CD4-positive, alpha-beta memory T cell (primary cell): ENCODE measurements at regions not wholly inside any gene's neighbourhood (a gene's known extent, or its start where the extent isn't known, plus 50 kb on each side); places are given as distances from the start of the nearest gene placed in this dataset.

Experiments
- CTCF ChIA-PET: fragments of 350-600 bp; sonication (Branson Sonifier 250); formaldehyde crosslinking; loops from one replicate; lab custom pipeline; 2021; ENCODE audit warnings: inconsistent platforms; ENCODE audit not compliant: partially characterized antibody; lab: Charles Lee
- POLR2A ChIA-PET: fragments of 350-600 bp; sonication (Branson Sonifier 250); formaldehyde crosslinking; loops from one replicate; lab custom pipeline; 2021; ENCODE audit not compliant: partially characterized antibody; lab: Charles Lee
- DNase-seq, 5 donors: peaks; one replicate each; pipeline versions ENCODE4 v3.0.0 to v3.0.0-alpha.2; 2020 to 2022; ENCODE audit warnings: mixed read lengths in 1 of 5
- H3K27ac ChIP-seq: one replicate; pipeline ENCODE4 v1.7.0; 2013; ENCODE audit warnings: low read depth, low read length
- H3K27me3 ChIP-seq: 2 replicates; pipeline ENCODE4 v1.7.0; 2013; ENCODE audit warnings: mild to moderate bottlenecking, low read length, moderate library complexity; ENCODE audit not compliant: insufficient read depth
- H3K36me3 ChIP-seq: 2 replicates; pipeline ENCODE4 v1.7.0; 2013; ENCODE audit warnings: mild to moderate bottlenecking, low read length, moderate library complexity; ENCODE audit not compliant: insufficient read depth
- H3K4me1 ChIP-seq: 2 replicates; pipeline ENCODE4 v1.7.0; 2013; ENCODE audit warnings: mild to moderate bottlenecking, low read length, moderate library complexity; ENCODE audit not compliant: insufficient read depth
- H3K4me3 ChIP-seq, 2 donors: one replicate each; pipeline ENCODE4 v1.7.0; 2013; ENCODE audit warnings: low read length in 2 of 2, mild to moderate bottlenecking in 1 of 2
- H3K9me3 ChIP-seq, 2 donors: one replicate each; pipeline ENCODE4 v1.7.0; 2013; ENCODE audit warnings: low read length in 2 of 2, control low read depth in 1 of 2; ENCODE audit not compliant: control insufficient read depth in 1 of 2
- H3K27ac Mint-ChIP-seq, 7 donors: one replicate each; pipeline ENCODE4 v1.8.0; 2020 to 2021; ENCODE audit warnings: mixed read lengths in 7 of 7, mild to moderate bottlenecking in 6 of 7, inconsistent platforms in 3 of 7, moderate library complexity in 3 of 7
- H3K27me3 Mint-ChIP-seq, 2 donors: one replicate each; pipeline ENCODE4 v1.8.0; 2020 to 2021; ENCODE audit warnings: mixed read lengths in 2 of 2
- H3K36me3 Mint-ChIP-seq, 2 donors: one replicate each; pipeline ENCODE4 v1.8.0; 2020 to 2021; ENCODE audit warnings: mixed read lengths in 2 of 2, inconsistent platforms in 1 of 2, mild to moderate bottlenecking in 1 of 2
- H3K4me1 Mint-ChIP-seq, 4 donors: one replicate each; pipeline ENCODE4 v1.8.0; 2020 to 2021; ENCODE audit warnings: mixed read lengths in 4 of 4, mild to moderate bottlenecking in 1 of 4
- H3K4me3 Mint-ChIP-seq, 8 donors: one replicate each; pipeline ENCODE4 v1.8.0; 2020 to 2021; ENCODE audit warnings: mixed read lengths in 8 of 8, mild to moderate bottlenecking in 7 of 8, moderate library complexity in 6 of 8, inconsistent platforms in 3 of 8
- H3K9me3 Mint-ChIP-seq, 8 donors: one replicate each; pipeline ENCODE4 v1.8.0; 2020 to 2021; ENCODE audit warnings: mixed read lengths in 8 of 8, mild to moderate bottlenecking in 5 of 8, inconsistent platforms in 3 of 8, moderate library complexity in 1 of 8
- intact Hi-C: fragments of 100-400 bp; cut with micrococcal nuclease; formaldehyde crosslinking; loops from one replicate; pipeline ENCODE4 v1.15.1; 2023

DNA sequence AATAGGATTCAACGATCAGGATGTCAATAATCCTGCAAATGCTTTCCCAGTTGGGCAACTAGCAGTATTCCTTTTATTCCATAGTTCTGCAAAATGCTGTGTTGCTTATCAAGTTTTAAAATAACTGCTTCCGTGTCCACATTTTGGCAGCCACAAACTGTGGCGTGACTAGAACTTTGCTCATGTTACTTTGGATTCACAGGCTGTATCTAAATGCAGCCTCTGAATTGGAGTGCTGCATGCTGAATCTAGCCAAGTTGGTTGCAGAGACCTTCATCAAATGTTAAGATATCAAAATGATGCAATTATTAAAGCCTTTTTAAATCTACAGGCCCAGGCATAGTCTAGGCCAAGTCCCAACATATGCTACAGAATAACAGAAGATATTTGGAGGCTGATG lies 249.2 kb downstream of the NR2F1-AS1 start:
- Mint-ChIP-seq H3K4me3 (no peak overlapping the region), H3K36me3 (no peaks in the 10 kb centered on the region), H3K4me1 (no peaks in the 10 kb centered on the region), H3K27ac (no peak overlapping the region), H3K9me3 (peaks cover 0 to 2% (median 0%) of the 10 kb centered on the region in 8 donors), H3K27me3 (no peaks in the 10 kb centered on the region)
- no peaks in the 10 kb centered on the region for H3K36me3 ChIP-seq
- POLR2A ChIA-PET = no interaction called here
- no peaks in the 10 kb centered on the region for H3K27me3 ChIP-seq
- CTCF ChIA-PET = no interaction called here
- no peak overlapping the region for H3K27ac ChIP-seq
- H3K9me3 ChIP-seq = no peaks in the 10 kb centered on the region
- DNase-seq = no peak
- H3K4me3 ChIP-seq = no peak overlapping the region
- no peaks in the 10 kb centered on the region for H3K4me1 ChIP-seq
- intact Hi-C loops = no loop called here

DNA sequence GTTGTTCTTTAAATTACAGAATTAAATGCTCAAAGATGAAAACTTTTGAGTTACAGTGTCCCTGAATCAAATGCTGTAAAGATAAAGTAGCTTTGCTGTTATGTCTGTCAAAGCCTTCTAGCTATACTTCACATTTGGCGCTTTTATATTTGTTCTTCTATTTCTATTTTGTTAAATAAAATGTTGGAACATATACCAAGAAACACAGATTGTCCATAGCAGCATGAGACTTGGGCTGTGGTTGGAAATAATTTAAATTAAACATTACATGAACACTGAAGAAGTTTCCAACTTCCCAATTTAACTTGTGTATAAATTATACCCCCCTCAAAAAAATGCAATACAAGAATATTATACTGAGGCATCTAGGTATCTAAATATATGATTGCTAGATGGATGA lies 249.8 kb downstream of the NR2F1-AS1 start:
- POLR2A ChIA-PET = no interaction called here
- H3K4me3 ChIP-seq = no peak overlapping the region
- Mint-ChIP-seq H3K36me3 (no peaks in the 10 kb centered on the region), H3K27me3 (no peaks in the 10 kb centered on the region), H3K4me3 (no peak overlapping the region), H3K9me3 (peaks cover 0 to 2% (median 0%) of the 10 kb centered on the region in 8 donors), H3K4me1 (no peaks in the 10 kb centered on the region), H3K27ac (no peak overlapping the region)
- no peaks in the 10 kb centered on the region for H3K36me3 ChIP-seq
- no peaks in the 10 kb centered on the region for H3K9me3 ChIP-seq
- intact Hi-C loops = no loop called here
- DNase-seq = no peak
- H3K27ac ChIP-seq = no peak overlapping the region
- no peaks in the 10 kb centered on the region for H3K4me1 ChIP-seq
- CTCF ChIA-PET = no interaction called here
- H3K27me3 ChIP-seq = no peaks in the 10 kb centered on the region

DNA sequence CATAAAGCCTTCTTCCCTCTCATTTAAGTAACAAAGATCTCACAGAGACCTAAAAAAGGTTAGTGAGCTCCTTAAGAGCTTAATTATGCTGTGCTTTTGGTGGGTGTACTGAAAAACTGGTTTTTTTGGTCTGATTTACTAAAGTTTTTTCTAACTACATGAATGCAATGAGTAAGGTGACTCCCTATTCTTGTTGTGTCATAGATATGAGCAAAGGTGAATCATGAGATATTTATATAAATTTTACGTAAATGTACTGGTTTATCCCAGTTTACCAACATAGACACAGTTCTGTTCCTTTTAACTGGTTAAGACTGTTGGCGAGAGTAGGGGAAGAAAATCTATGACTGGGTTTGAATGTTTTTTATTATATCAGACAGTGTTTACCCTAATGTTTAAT lies 250.5 kb downstream of the NR2F1-AS1 start:
- CTCF ChIA-PET = no interaction called here
- no peaks in the 10 kb centered on the region for H3K27me3 Mint-ChIP-seq

DNA sequence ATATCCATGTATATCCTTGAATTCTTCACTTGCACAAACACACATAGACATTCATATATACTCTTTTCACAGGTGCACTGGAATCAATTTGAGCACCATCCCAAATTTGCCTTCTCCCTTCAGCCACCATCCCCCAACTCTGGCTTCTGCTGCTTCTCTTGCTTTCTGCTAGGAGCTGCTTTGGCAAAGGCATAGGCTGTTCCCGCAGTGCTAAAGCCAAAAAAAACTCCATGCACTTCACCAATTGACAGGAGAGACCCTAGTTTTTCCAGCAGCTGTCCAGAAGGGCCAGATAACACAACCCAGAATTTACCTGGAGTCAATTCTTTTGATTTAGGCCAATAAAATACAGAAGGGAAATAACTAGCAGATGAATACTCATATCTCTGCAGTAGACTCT lies 251.3 kb downstream of the NR2F1-AS1 start:
- POLR2A ChIA-PET = no interaction called here

More for the DNA sequence above, 250.5 kb downstream of the NR2F1-AS1 start:
- Histone ChIP-seq H3K36me3 (no peaks in the 10 kb centered on the region), H3K27ac (no peak overlapping the region), H3K4me3 (no peak overlapping the region), H3K27me3 (no peaks in the 10 kb centered on the region), H3K9me3 (no peaks in the 10 kb centered on the region), H3K4me1 (no peaks in the 10 kb centered on the region)
- H3K9me3 Mint-ChIP-seq = peaks cover 0 to 2% (median 0%) of the 10 kb centered on the region in 8 donors
- no peak overlapping the region for H3K27ac Mint-ChIP-seq
- no peaks in the 10 kb centered on the region for H3K4me1 Mint-ChIP-seq
- intact Hi-C loops = no loop called here
- no peak overlapping the region for H3K4me3 Mint-ChIP-seq
- POLR2A ChIA-PET = no interaction called here
- DNase-seq = no peak
- H3K36me3 Mint-ChIP-seq = no peaks in the 10 kb centered on the region

DNA sequence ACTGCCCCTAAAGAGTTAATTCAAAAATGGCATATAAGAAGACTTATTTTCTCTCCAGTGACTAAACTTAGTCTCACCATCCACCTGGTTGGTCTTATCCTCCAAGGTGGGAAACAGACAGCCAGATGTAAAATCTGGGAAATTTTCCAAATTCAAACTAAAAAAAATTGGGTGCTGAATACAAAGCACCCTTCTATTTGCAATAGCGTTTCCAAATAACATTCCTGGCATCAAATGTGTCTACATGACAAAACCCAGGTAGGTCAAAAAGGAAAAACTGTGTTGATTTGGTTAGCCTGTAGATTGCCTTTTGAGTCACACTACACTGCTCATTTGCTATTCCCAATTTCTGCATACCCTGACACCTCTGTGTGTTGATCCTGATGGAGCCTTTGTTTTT lies 252.2 kb downstream of the NR2F1-AS1 start:
- no peaks in the 10 kb centered on the region for H3K9me3 ChIP-seq
- Mint-ChIP-seq H3K27me3 (no peaks in the 10 kb centered on the region), H3K27ac (no peak overlapping the region), H3K4me1 (no peaks in the 10 kb centered on the region), H3K9me3 (peaks cover 0 to 2% (median 0%) of the 10 kb centered on the region in 8 donors), H3K4me3 (no peak overlapping the region), H3K36me3 (no peaks in the 10 kb centered on the region)
- CTCF ChIA-PET = no interaction called here
- no peak overlapping the region for H3K4me3 ChIP-seq
- no peak for DNase-seq
- intact Hi-C loops = no loop called here
- no peak overlapping the region for H3K27ac ChIP-seq
- no peaks in the 10 kb centered on the region for H3K36me3 ChIP-seq
- no peaks in the 10 kb centered on the region for H3K27me3 ChIP-seq
- no peaks in the 10 kb centered on the region for H3K4me1 ChIP-seq
- POLR2A ChIA-PET = no interaction called here

More for the DNA sequence above, 251.3 kb downstream of the NR2F1-AS1 start:
- Mint-ChIP-seq H3K4me1 (no peaks in the 10 kb centered on the region), H3K4me3 (no peak overlapping the region), H3K27me3 (no peaks in the 10 kb centered on the region), H3K9me3 (peaks cover 0 to 2% (median 0%) of the 10 kb centered on the region in 8 donors), H3K27ac (no peak overlapping the region), H3K36me3 (no peaks in the 10 kb centered on the region)
- CTCF ChIA-PET = no interaction called here
- H3K9me3 ChIP-seq = no peaks in the 10 kb centered on the region
- H3K4me1 ChIP-seq = no peaks in the 10 kb centered on the region
- no peaks in the 10 kb centered on the region for H3K27me3 ChIP-seq
- no peak for DNase-seq
- no peaks in the 10 kb centered on the region for H3K36me3 ChIP-seq
- H3K27ac ChIP-seq = no peak overlapping the region
- intact Hi-C loops = no loop called here
- no peak overlapping the region for H3K4me3 ChIP-seq

DNA sequence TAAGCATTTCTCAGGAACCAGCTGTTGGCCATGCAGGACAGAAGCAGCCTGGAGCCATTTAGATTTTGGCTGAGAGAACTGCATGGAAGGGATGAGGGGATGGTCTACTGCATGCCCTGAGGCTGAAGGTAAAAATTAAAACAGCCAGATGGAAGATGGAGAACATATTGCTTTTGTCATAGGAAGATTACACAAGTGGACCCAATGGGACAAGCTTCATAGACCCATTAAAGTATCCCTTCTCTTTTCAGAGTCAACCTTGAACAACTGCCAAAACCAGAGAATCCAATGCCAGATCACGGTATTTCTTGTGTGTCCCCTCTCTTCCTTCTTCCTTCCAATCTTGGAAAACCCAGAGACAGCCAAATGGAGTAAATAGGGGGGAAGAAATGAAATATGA lies 253.4 kb downstream of the NR2F1-AS1 start:
- intact Hi-C loops = no loop called here
- no peaks in the 10 kb centered on the region for H3K27me3 Mint-ChIP-seq
- H3K27ac ChIP-seq = no peak overlapping the region

DNA sequence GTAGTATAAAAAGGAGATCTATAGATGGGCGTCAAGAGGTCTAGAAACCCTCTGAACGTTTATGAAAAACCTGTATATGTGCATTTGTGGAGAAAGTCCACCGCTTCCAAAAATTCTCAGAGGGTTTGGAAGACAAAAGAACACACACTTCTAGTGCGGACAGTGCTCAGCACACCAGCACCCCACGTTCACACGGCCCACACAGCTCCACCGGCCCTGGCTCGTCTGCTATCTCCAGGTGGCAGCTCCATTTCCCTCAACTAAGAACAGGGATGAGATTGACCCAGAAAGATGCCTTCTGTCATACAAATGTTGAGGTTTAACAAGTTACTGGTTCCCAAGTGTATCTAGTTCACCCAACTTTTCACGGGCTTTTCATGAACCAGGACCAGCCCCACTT lies 255.1 kb downstream of the NR2F1-AS1 start:
- no peak overlapping the region for H3K27ac Mint-ChIP-seq
- Histone ChIP-seq H3K27me3 (no peaks in the 10 kb centered on the region), H3K4me3 (no peak overlapping the region), H3K9me3 (no peaks in the 10 kb centered on the region), H3K4me1 (no peaks in the 10 kb centered on the region), H3K36me3 (no peaks in the 10 kb centered on the region), H3K27ac (no peak overlapping the region)
- H3K4me1 Mint-ChIP-seq = no peaks in the 10 kb centered on the region
- no peaks in the 10 kb centered on the region for H3K27me3 Mint-ChIP-seq
- intact Hi-C loops = no loop called here
- ChIA-PET POLR2A (no interaction called here), CTCF (no interaction called here)
- no peak overlapping the region for H3K4me3 Mint-ChIP-seq
- H3K9me3 Mint-ChIP-seq = peaks cover 0 to 4% (median 0%) of the 10 kb centered on the region in 8 donors
- no peaks in the 10 kb centered on the region for H3K36me3 Mint-ChIP-seq
- no peak for DNase-seq

More for the DNA sequence above, 253.4 kb downstream of the NR2F1-AS1 start:
- CTCF ChIA-PET = no interaction called here
- no peaks in the 10 kb centered on the region for H3K4me1 Mint-ChIP-seq
- Histone ChIP-seq H3K9me3 (no peaks in the 10 kb centered on the region), H3K4me3 (no peak overlapping the region), H3K27me3 (no peaks in the 10 kb centered on the region), H3K4me1 (no peaks in the 10 kb centered on the region), H3K36me3 (no peaks in the 10 kb centered on the region)
- no peak overlapping the region for H3K4me3 Mint-ChIP-seq
- no peak overlapping the region for H3K27ac Mint-ChIP-seq
- DNase-seq = no peak
- POLR2A ChIA-PET = no interaction called here
- no peaks in the 10 kb centered on the region for H3K36me3 Mint-ChIP-seq
- H3K9me3 Mint-ChIP-seq = peaks cover 0 to 2% (median 0%) of the 10 kb centered on the region in 8 donors
